ENCODE measurements at regions not wholly inside any gene's neighbourhood (a gene's known extent, or its start where the extent isn't known, plus 50 kb on each side); places are given as distances from the start of the nearest gene placed in this dataset.
A peak's percentile ranks its signal among the peaks of the same experiment; 100 is the strongest.

- no peak for DNase-seq
- no peaks in the 10 kb centered on the region for H3K4me1 ChIP-seq
- no peak for TF ChIP-seq POLR2A (IDR thresholded peaks at IDR 0.05)
- TF ChIP-seq, protein P1, sequence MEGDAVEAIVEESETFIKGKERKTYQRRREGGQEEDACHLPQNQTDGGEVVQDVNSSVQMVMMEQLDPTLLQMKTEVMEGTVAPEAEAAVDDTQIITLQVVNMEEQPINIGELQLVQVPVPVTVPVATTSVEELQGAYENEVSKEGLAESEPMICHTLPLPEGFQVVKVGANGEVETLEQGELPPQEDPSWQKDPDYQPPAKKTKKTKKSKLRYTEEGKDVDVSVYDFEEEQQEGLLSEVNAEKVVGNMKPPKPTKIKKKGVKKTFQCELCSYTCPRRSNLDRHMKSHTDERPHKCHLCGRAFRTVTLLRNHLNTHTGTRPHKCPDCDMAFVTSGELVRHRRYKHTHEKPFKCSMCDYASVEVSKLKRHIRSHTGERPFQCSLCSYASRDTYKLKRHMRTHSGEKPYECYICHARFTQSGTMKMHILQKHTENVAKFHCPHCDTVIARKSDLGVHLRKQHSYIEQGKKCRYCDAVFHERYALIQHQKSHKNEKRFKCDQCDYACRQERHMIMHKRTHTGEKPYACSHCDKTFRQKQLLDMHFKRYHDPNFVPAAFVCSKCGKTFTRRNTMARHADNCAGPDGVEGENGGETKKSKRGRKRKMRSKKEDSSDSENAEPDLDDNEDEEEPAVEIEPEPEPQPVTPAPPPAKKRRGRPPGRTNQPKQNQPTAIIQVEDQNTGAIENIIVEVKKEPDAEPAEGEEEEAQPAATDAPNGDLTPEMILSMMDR (IDR thresholded peaks at IDR 0.05): no peak
- H3K27ac ChIP-seq: no peak overlapping the region
- H3K4me3 ChIP-seq: no peak overlapping the region
- H3K27me3 ChIP-seq: no peaks in the 10 kb centered on the region
- no peaks in the 10 kb centered on the region for H3K9me3 ChIP-seq
- no peaks in the 10 kb centered on the region for H3K36me3 ChIP-seq
Measured at GRCh38 chr6:99867026-99867425, 127.0 kb downstream of the MCHR2 start.

- no peaks in the 10 kb centered on the region for H3K36me3 ChIP-seq
- H3K4me1 ChIP-seq: no peaks in the 10 kb centered on the region
- H3K27me3 ChIP-seq: no peaks in the 10 kb centered on the region
- no peak overlapping the region for H3K4me3 ChIP-seq
- peak; percentile 41 to 84 (median 75) for DNase-seq
- H3K9me3 ChIP-seq: no peaks in the 10 kb centered on the region
- H3K27ac ChIP-seq: no peak overlapping the region
- TF ChIP-seq POLR2A (IDR thresholded peaks at IDR 0.05): no peak
- TF ChIP-seq, protein P1 (IDR thresholded peaks at IDR 0.05): peak in 4 of 6 experiments; percentile 58 to 64 (median 64)
Measured at GRCh38 chr6:99868074-99868702, 125.8 kb downstream of the MCHR2 start.
